ENCODE measurements at regions not wholly inside any gene's neighbourhood (a gene's known extent, or its start where the extent isn't known, plus 50 kb on each side); places are given as distances from the start of the nearest gene placed in this dataset.
A peak's percentile ranks its signal among the peaks of the same experiment; 100 is the strongest.
"Not testable (repeated sequence)": the region's sequence is repeated elsewhere in the genome, so short reads cannot be mapped to it uniquely, and the experiment has no call there.

GRCh38 chr10:126722726-126723125 lies 52.2 kb upstream of the C10orf90 start:
- DNase-seq (ENCODE audit: low spot score), result no peak

GRCh38 chr10:126723226-126723625 lies 52.7 kb upstream of the C10orf90 start:
- DNase-seq (ENCODE audit: low spot score), result no peak

GRCh38 chr10:126729314-126729870 lies 58.9 kb upstream of the C10orf90 start:
- no peak for DNase-seq (ENCODE audit: low spot score)

GRCh38 chr10:126730856-126731609 lies 60.5 kb upstream of the C10orf90 start:
- no peak for DNase-seq (ENCODE audit: low spot score)

- DNase-seq (ENCODE audit: low spot score), result no peak
Observed at GRCh38 chr10:126731610-126731990, 61.1 kb upstream of the C10orf90 start.

- no peak for DNase-seq (ENCODE audit: low spot score)
Observed at GRCh38 chr10:126732308-126732707, 61.8 kb upstream of the C10orf90 start.

- no peak for DNase-seq (ENCODE audit: low spot score)
Observed at GRCh38 chr10:126732868-126733267, 62.4 kb upstream of the C10orf90 start.

GRCh38 chr10:126734015-126734414 lies 63.5 kb upstream of the C10orf90 start:
- DNase-seq (ENCODE audit: low spot score), result no peak

- no peak for DNase-seq (ENCODE audit: low spot score)
Observed at GRCh38 chr10:126734967-126735366, 64.5 kb upstream of the C10orf90 start.

GRCh38 chr10:126736142-126736541 lies 65.6 kb upstream of the C10orf90 start:
- DNase-seq (ENCODE audit: low spot score), result no peak

- no peak for DNase-seq (ENCODE audit: low spot score)
Observed at GRCh38 chr10:126736727-126737126, 66.2 kb upstream of the C10orf90 start.

- DNase-seq (ENCODE audit: low spot score), result no peak
Observed at GRCh38 chr10:126738001-126738400, 67.5 kb upstream of the C10orf90 start.

GRCh38 chr10:126744571-126744970 lies 74.1 kb upstream of the C10orf90 start:
- no peak for DNase-seq (ENCODE audit: low spot score)

GRCh38 chr10:126749015-126749655 lies 78.6 kb upstream of the C10orf90 start:
- peak; percentile 49 for DNase-seq (ENCODE audit: low spot score)

GRCh38 chr10:126754966-126755365 lies 84.5 kb upstream of the C10orf90 start:
- no peak for DNase-seq (ENCODE audit: low spot score)

GRCh38 chr10:126758867-126759266 lies 88.4 kb upstream of the C10orf90 start:
- no peak for DNase-seq (ENCODE audit: low spot score)

GRCh38 chr10:126759531-126759930 lies 89.0 kb upstream of the C10orf90 start:
- DNase-seq (ENCODE audit: low spot score), result no peak

- not testable (repeated sequence) for DNase-seq (ENCODE audit: low spot score)
Observed at GRCh38 chr10:126766646-126767045, 96.2 kb upstream of the C10orf90 start.

GRCh38 chr10:126770809-126771208 lies 100.3 kb upstream of the C10orf90 start:
- DNase-seq (ENCODE audit: low spot score), result no peak

GRCh38 chr10:126776168-126776567 lies 105.7 kb upstream of the C10orf90 start:
- no peak for DNase-seq (ENCODE audit: low spot score)

- DNase-seq (ENCODE audit: low spot score), result no peak
Observed at GRCh38 chr10:126777714-126778113, 107.2 kb upstream of the C10orf90 start.

- no peak for DNase-seq (ENCODE audit: low spot score)
Observed at GRCh38 chr10:126781450-126782216, 111.1 kb upstream of the C10orf90 start.

Data from SK-N-DZ (cell line).